Immature natural killer cell (primary cell): ENCODE measurements at regions not wholly inside any gene's neighbourhood (a gene's known extent, or its start where the extent isn't known, plus 50 kb on each side); places are given as distances from the start of the nearest gene placed in this dataset.

Experiments used
- DNase-seq, 3 donors: peaks; one replicate each; pipeline ENCODE4 v3.0.0; 2022; ENCODE audit warnings: mixed read lengths in 1 of 3
- H3K27ac Mint-ChIP-seq, 6 donors: one replicate each; pipeline ENCODE4 v1.8.0; 2020; ENCODE audit warnings: mixed read lengths in 6 of 6, mild to moderate bottlenecking in 5 of 6, inconsistent platforms in 4 of 6, moderate library complexity in 3 of 6
- H3K27me3 Mint-ChIP-seq, 3 donors: one replicate each; pipeline ENCODE4 v1.8.0; 2020 to 2021; ENCODE audit warnings: low read depth in 3 of 3, mild to moderate bottlenecking in 3 of 3, mixed read lengths in 3 of 3, moderate library complexity in 3 of 3, inconsistent platforms in 1 of 3
- H3K36me3 Mint-ChIP-seq, 3 donors: one replicate each; pipeline ENCODE4 v1.8.0; 2020; ENCODE audit warnings: mixed read lengths in 3 of 3, inconsistent platforms in 2 of 3, mild to moderate bottlenecking in 2 of 3
- H3K4me1 Mint-ChIP-seq, 2 donors: one replicate each; pipeline ENCODE4 v1.8.0; 2020; ENCODE audit warnings: inconsistent platforms in 2 of 2, mild to moderate bottlenecking in 2 of 2, mixed read lengths in 2 of 2, moderate library complexity in 1 of 2
- H3K4me3 Mint-ChIP-seq, 5 donors: one replicate each; pipeline ENCODE4 v1.8.0; 2020; ENCODE audit warnings: mild to moderate bottlenecking in 5 of 5, mixed read lengths in 5 of 5, inconsistent platforms in 3 of 5, moderate library complexity in 3 of 5
- H3K9me3 Mint-ChIP-seq, 6 donors: one replicate each; pipeline ENCODE4 v1.8.0; 2020; ENCODE audit warnings: mild to moderate bottlenecking in 6 of 6, mixed read lengths in 6 of 6, inconsistent platforms in 4 of 6, moderate library complexity in 3 of 6

- Mint-ChIP-seq H3K27ac (no peak overlapping the region), H3K36me3 (no peaks in the 10 kb centered on the region), H3K9me3 (peaks cover 0 to 4% (median 0%) of the 10 kb centered on the region in 6 donors), H3K27me3 (peaks cover 0 to 2% (median 2%) of the 10 kb centered on the region in 3 donors), H3K4me1 (no peaks in the 10 kb centered on the region), H3K4me3 (no peak overlapping the region)
- no peak for DNase-seq
Observed at GRCh38 chr1:101713760-101714159, 283.0 kb downstream of the OLFM3 start.

GRCh38 chr1:101723415-101723814 is 273.3 kb downstream of the OLFM3 start:
- Mint-ChIP-seq H3K9me3 (peaks cover 0 to 2% (median 0%) of the 10 kb centered on the region in 6 donors), H3K27me3 (peaks cover 0 to 1% (median 0%) of the 10 kb centered on the region in 3 donors), H3K36me3 (no peaks in the 10 kb centered on the region), H3K4me3 (no peak overlapping the region), H3K27ac (no peak overlapping the region), H3K4me1 (no peaks in the 10 kb centered on the region)
- no peak for DNase-seq

GRCh38 chr1:101728029-101728428 is 268.7 kb downstream of the OLFM3 start:
- DNase-seq = no peak
- no peak overlapping the region for H3K27ac Mint-ChIP-seq
- H3K36me3 Mint-ChIP-seq = no peaks in the 10 kb centered on the region
- no peaks in the 10 kb centered on the region for H3K4me1 Mint-ChIP-seq
- H3K4me3 Mint-ChIP-seq = no peak overlapping the region
- H3K27me3 Mint-ChIP-seq = peaks cover 0 to 3% (median 0%) of the 10 kb centered on the region in 3 donors
- peaks cover 0 to 3% (median 1%) of the 10 kb centered on the region in 6 donors for H3K9me3 Mint-ChIP-seq

GRCh38 chr1:101730559-101730958 is 266.2 kb downstream of the OLFM3 start:
- no peak for DNase-seq
- Mint-ChIP-seq H3K4me1 (no peaks in the 10 kb centered on the region), H3K27ac (no peak overlapping the region), H3K27me3 (peaks cover 0 to 5% (median 0%) of the 10 kb centered on the region in 3 donors), H3K4me3 (no peak overlapping the region), H3K9me3 (peaks cover 0 to 5% (median 1%) of the 10 kb centered on the region in 6 donors), H3K36me3 (no peaks in the 10 kb centered on the region)

- Mint-ChIP-seq H3K4me3 (no peak overlapping the region), H3K27me3 (peaks cover 0 to 6% (median 0%) of the 10 kb centered on the region in 3 donors), H3K36me3 (no peaks in the 10 kb centered on the region), H3K27ac (no peak overlapping the region), H3K9me3 (peaks cover 0 to 5% (median 1%) of the 10 kb centered on the region in 6 donors), H3K4me1 (no peaks in the 10 kb centered on the region)
- no peak for DNase-seq
Observed at GRCh38 chr1:101732261-101732660, 264.5 kb downstream of the OLFM3 start.

- H3K36me3 Mint-ChIP-seq = no peaks in the 10 kb centered on the region
- H3K27me3 Mint-ChIP-seq = peaks cover 0 to 6% (median 0%) of the 10 kb centered on the region in 3 donors
- H3K4me3 Mint-ChIP-seq = no peak overlapping the region
- peaks cover 0 to 5% (median 0%) of the 10 kb centered on the region in 6 donors for H3K9me3 Mint-ChIP-seq
- no peak for DNase-seq
- no peaks in the 10 kb centered on the region for H3K4me1 Mint-ChIP-seq
- H3K27ac Mint-ChIP-seq = no peak overlapping the region
Observed at GRCh38 chr1:101733340-101733739, 263.4 kb downstream of the OLFM3 start.

GRCh38 chr1:101738475-101738874 is 258.3 kb downstream of the OLFM3 start:
- no peaks in the 10 kb centered on the region for H3K4me1 Mint-ChIP-seq
- no peak overlapping the region for H3K27ac Mint-ChIP-seq
- peaks cover 0 to 4% (median 4%) of the 10 kb centered on the region in 3 donors for H3K27me3 Mint-ChIP-seq
- DNase-seq = no peak
- H3K4me3 Mint-ChIP-seq = no peak overlapping the region
- H3K36me3 Mint-ChIP-seq = no peaks in the 10 kb centered on the region
- peaks cover 0 to 2% (median 0%) of the 10 kb centered on the region in 6 donors for H3K9me3 Mint-ChIP-seq

- no peaks in the 10 kb centered on the region for H3K36me3 Mint-ChIP-seq
- H3K27me3 Mint-ChIP-seq = peaks cover 0 to 4% (median 4%) of the 10 kb centered on the region in 3 donors
- H3K9me3 Mint-ChIP-seq = peaks cover 0 to 2% (median 0%) of the 10 kb centered on the region in 6 donors
- no peak overlapping the region for H3K4me3 Mint-ChIP-seq
- no peaks in the 10 kb centered on the region for H3K4me1 Mint-ChIP-seq
- no peak overlapping the region for H3K27ac Mint-ChIP-seq
- DNase-seq = no peak
Observed at GRCh38 chr1:101739146-101739545, 257.6 kb downstream of the OLFM3 start.

GRCh38 chr1:101739826-101740330 is 256.8 kb downstream of the OLFM3 start:
- H3K27ac Mint-ChIP-seq = no peak overlapping the region
- H3K27me3 Mint-ChIP-seq = peaks cover 0 to 4% (median 4%) of the 10 kb centered on the region in 3 donors
- H3K4me1 Mint-ChIP-seq = no peaks in the 10 kb centered on the region
- H3K9me3 Mint-ChIP-seq = peaks cover 0 to 7% (median 0%) of the 10 kb centered on the region in 6 donors
- DNase-seq = no peak
- H3K4me3 Mint-ChIP-seq = no peak overlapping the region
- H3K36me3 Mint-ChIP-seq = no peaks in the 10 kb centered on the region

- peaks cover 0 to 7% (median 0%) of the 10 kb centered on the region in 6 donors for H3K9me3 Mint-ChIP-seq
- no peaks in the 10 kb centered on the region for H3K4me1 Mint-ChIP-seq
- DNase-seq = no peak
- H3K27ac Mint-ChIP-seq = no peak overlapping the region
- peaks cover 0 to 4% (median 0%) of the 10 kb centered on the region in 3 donors for H3K27me3 Mint-ChIP-seq
- no peaks in the 10 kb centered on the region for H3K36me3 Mint-ChIP-seq
- no peak overlapping the region for H3K4me3 Mint-ChIP-seq
Observed at GRCh38 chr1:101741910-101742309, 254.8 kb downstream of the OLFM3 start.

- H3K4me3 Mint-ChIP-seq = no peak overlapping the region
- H3K9me3 Mint-ChIP-seq = peaks cover 0 to 7% (median 0%) of the 10 kb centered on the region in 6 donors
- no peak overlapping the region for H3K27ac Mint-ChIP-seq
- H3K4me1 Mint-ChIP-seq = no peaks in the 10 kb centered on the region
- peaks cover 0 to 4% (median 0%) of the 10 kb centered on the region in 3 donors for H3K27me3 Mint-ChIP-seq
- DNase-seq = no peak
- no peaks in the 10 kb centered on the region for H3K36me3 Mint-ChIP-seq
Observed at GRCh38 chr1:101742509-101742908, 254.2 kb downstream of the OLFM3 start.

GRCh38 chr1:101745551-101746270 is 251.0 kb downstream of the OLFM3 start:
- no peak overlapping the region for H3K4me3 Mint-ChIP-seq
- no peak for DNase-seq
- H3K4me1 Mint-ChIP-seq = no peaks in the 10 kb centered on the region
- H3K9me3 Mint-ChIP-seq = peaks cover 0 to 10% (median 0%) of the 10 kb centered on the region in 6 donors
- H3K27me3 Mint-ChIP-seq = peaks cover 0 to 3% (median 0%) of the 10 kb centered on the region in 3 donors
- H3K36me3 Mint-ChIP-seq = no peaks in the 10 kb centered on the region
- H3K27ac Mint-ChIP-seq = no peak overlapping the region

- Mint-ChIP-seq H3K27ac (no peak overlapping the region), H3K27me3 (peaks cover 0 to 3% (median 0%) of the 10 kb centered on the region in 3 donors), H3K4me3 (no peak overlapping the region), H3K36me3 (no peaks in the 10 kb centered on the region), H3K4me1 (no peaks in the 10 kb centered on the region), H3K9me3 (peaks cover 0 to 10% (median 0%) of the 10 kb centered on the region in 6 donors)
- no peak for DNase-seq
Observed at GRCh38 chr1:101748077-101748476, 248.6 kb downstream of the OLFM3 start.
